OCI-LY7 (cell line): ENCODE measurements at regions not wholly inside any gene's neighbourhood (a gene's known extent, or its start where the extent isn't known, plus 50 kb on each side); places are given as distances from the start of the nearest gene placed in this dataset.

ENCODE experiments used
- BruUV-seq: library from RNA; stranded (reverse); fragments of 400-500 nt; replicated peaks from 2 replicates; lab custom pipeline; 2021; lab: Mats Ljungman, UMichigan
- CTCF ChIA-PET: fragments of 300-600 bp; sonication (Branson Sonifier 250); formaldehyde crosslinking; loops from one replicate; lab custom pipeline; 2022; ENCODE audit warnings: antibody characterized with exemption; ENCODE audit not compliant: unreplicated experiment; lab: Charles Lee
- POLR2A ChIA-PET: fragments of 300-600 bp; sonication (Branson Sonifier 250); formaldehyde crosslinking; loops from one replicate; lab custom pipeline; 2022; ENCODE audit warnings: antibody characterized with exemption; lab: Charles Lee
- DNase-seq: peaks from one replicate; pipeline ENCODE4 v3.0.0-alpha.2; 2015; ENCODE audit warnings: low spot score
- H2AFZ ChIP-seq: fragments of 200-600 bp; sonication (generic), shearing (Covaris generic); 2 replicates; pipeline ENCODE4 v1.6.1; 2014; ENCODE audit warnings: mild to moderate bottlenecking, antibody characterized with exemption, low read length, moderate library complexity
- H3K27ac ChIP-seq: fragments of 200-600 bp; sonication (generic); 2 replicates; pipeline ENCODE4 v1.5.1; 2014; ENCODE audit warnings: mixed run types, low read depth, mild to moderate bottlenecking, moderate library complexity, low read length, inconsistent platforms; ENCODE audit not compliant: poor library complexity, severe bottlenecking
- H3K36me3 ChIP-seq: fragments of 200-600 bp; sonication (generic); 2 replicates; pipeline ENCODE4 v1.6.1; 2014; ENCODE audit warnings: mild to moderate bottlenecking, antibody characterized with exemption, low read length, moderate library complexity, mixed read lengths; ENCODE audit not compliant: insufficient read depth
- H3K4me1 ChIP-seq: fragments of 200-600 bp; sonication (generic); 2 replicates; pipeline ENCODE4 v1.5.1; 2014; ENCODE audit warnings: mild to moderate bottlenecking, low read length; ENCODE audit not compliant: insufficient read depth, poor library complexity, severe bottlenecking
- H3K4me2 ChIP-seq: fragments of 200-600 bp; sonication (generic); 2 replicates; pipeline ENCODE4 v1.6.1; 2014; ENCODE audit warnings: mild to moderate bottlenecking, low read length
- H3K4me3 ChIP-seq: fragments of 200-600 bp; sonication (generic); 2 replicates; pipeline ENCODE4 v1.5.1; 2014; ENCODE audit warnings: mild to moderate bottlenecking, low read depth, low read length; ENCODE audit not compliant: poor library complexity, severe bottlenecking
- H3K79me2 ChIP-seq: fragments of 200-600 bp; sonication (generic); 2 replicates; pipeline ENCODE4 v1.6.1; 2016; ENCODE audit warnings: low read depth, mild to moderate bottlenecking, low read length, moderate library complexity, mixed read lengths; ENCODE audit not compliant: insufficient read depth
- H3K9me2 ChIP-seq: fragments of 200-600 bp; sonication (generic); 2 replicates; pipeline ENCODE4 v1.6.1; 2016; ENCODE audit warnings: mild to moderate bottlenecking, low read length, mixed read lengths; ENCODE audit not compliant: insufficient read depth
- H3K9me3 ChIP-seq: fragments of 200-600 bp; sonication (generic); 2 replicates; pipeline ENCODE4 v1.6.1; 2014; ENCODE audit warnings: mild to moderate bottlenecking, mixed run types, low read length, mixed read lengths
- H4K20me1 ChIP-seq: fragments of 200-600 bp; sonication (generic); 2 replicates; pipeline ENCODE4 v1.6.1; 2014; ENCODE audit warnings: mild to moderate bottlenecking, antibody characterized with exemption, low read length, moderate library complexity, mixed read lengths; ENCODE audit not compliant: insufficient read depth
- CTCF ChIP-seq: fragments of 200-600 bp; sonication (generic); conservative IDR thresholded peaks from 2 replicates; pipeline ENCODE4 v1.5.1; 2014; ENCODE audit warnings: mild to moderate bottlenecking, antibody characterized with exemption, low read length, moderate library complexity, mixed read lengths
- EZH2phosphoT487 ChIP-seq: fragments of 200-600 bp; sonication (generic); IDR thresholded peaks from 2 replicates; pipeline ENCODE4 v1.6.1; 2018; ENCODE audit warnings: low read depth, borderline replicate concordance, mild to moderate bottlenecking, mixed run types, antibody characterized with exemption, low read length, moderate library complexity, mixed read lengths
- intact Hi-C: fragments of 100-400 bp; cut with micrococcal nuclease; formaldehyde crosslinking; loops from one replicate; pipeline ENCODE4 v1.10.0; 2022; ENCODE audit not compliant: unreplicated experiment

- ChIA-PET CTCF (interaction anchor here (0.5 kb wide), 1 partner anchor 128 kb away, joined by 3 read pairs; no protein-coding TSS in a partner anchor), POLR2A (interaction anchor here (0.9 kb wide), 1 partner anchor 101 kb away, joined by 3 read pairs; no protein-coding TSS in a partner anchor)
- H3K79me2 ChIP-seq, result no peaks in the 10 kb centered on the region
- H3K4me2 ChIP-seq, result no peak overlapping the region
- no peaks in the 10 kb centered on the region for H4K20me1 ChIP-seq
- TF ChIP-seq EZH2phosphoT487 (no peak), CTCF (no peak)
- intact Hi-C loops, result no loop called here
- no peak overlapping the region for H3K27ac ChIP-seq
- no peak overlapping the region for H2AFZ ChIP-seq
- H3K4me3 ChIP-seq, result no peak overlapping the region
- H3K9me3 ChIP-seq, result no peaks in the 10 kb centered on the region
- BruUV-seq, result no TSS peak
- H3K4me1 ChIP-seq, result no peaks in the 10 kb centered on the region
- DNase-seq, result no peak
- H3K9me2 ChIP-seq, result no peaks in the 10 kb centered on the region
- no peaks in the 10 kb centered on the region for H3K36me3 ChIP-seq
Observed at GRCh38 chr11:112315861-112316739, 55.4 kb upstream of the PLET1 start.

GRCh38 chr11:112316971-112317370 lies 56.3 kb upstream of the PLET1 start:
- no peak overlapping the region for H3K4me3 ChIP-seq
- no peaks in the 10 kb centered on the region for H3K36me3 ChIP-seq
- DNase-seq, result no peak
- H2AFZ ChIP-seq, result no peak overlapping the region
- H3K4me1 ChIP-seq, result no peaks in the 10 kb centered on the region
- no peak overlapping the region for H3K27ac ChIP-seq
- ChIA-PET POLR2A (no interaction called here), CTCF (interaction anchor here (0.5 kb wide), 1 partner anchor 129 kb away, joined by 3 read pairs; no protein-coding TSS in a partner anchor)
- no TSS peak for BruUV-seq
- TF ChIP-seq CTCF (no peak), EZH2phosphoT487 (no peak)
- H3K9me3 ChIP-seq, result no peaks in the 10 kb centered on the region
- intact Hi-C loops, result no loop called here
- no peak overlapping the region for H3K4me2 ChIP-seq
- no peaks in the 10 kb centered on the region for H3K79me2 ChIP-seq
- no peaks in the 10 kb centered on the region for H4K20me1 ChIP-seq
- no peaks in the 10 kb centered on the region for H3K9me2 ChIP-seq

GRCh38 chr11:112318184-112318591 lies 57.5 kb upstream of the PLET1 start:
- DNase-seq, result no peak
- Histone ChIP-seq H3K79me2 (no peaks in the 10 kb centered on the region), H4K20me1 (no peaks in the 10 kb centered on the region), H3K9me2 (no peaks in the 10 kb centered on the region), H3K4me2 (no peak overlapping the region), H3K27ac (no peak overlapping the region), H3K36me3 (no peaks in the 10 kb centered on the region), H3K9me3 (no peaks in the 10 kb centered on the region), H2AFZ (no peak overlapping the region), H3K4me1 (no peaks in the 10 kb centered on the region), H3K4me3 (no peak overlapping the region)
- ChIA-PET CTCF (no interaction called here), POLR2A (no interaction called here)
- intact Hi-C loops, result no loop called here
- BruUV-seq, result no TSS peak
- TF ChIP-seq CTCF, result no peak
- TF ChIP-seq EZH2phosphoT487, result no peak
